ENCODE measurements at regions not wholly inside any gene's neighbourhood (a gene's known extent, or its start where the extent isn't known, plus 50 kb on each side); places are given as distances from the start of the nearest gene placed in this dataset.

- no peaks in the 10 kb centered on the region for H3K4me1 ChIP-seq
- no peaks in the 10 kb centered on the region for H3K36me3 ChIP-seq
- no peaks in the 10 kb centered on the region for H3K27me3 ChIP-seq (ENCODE audit: low read depth)
- ATAC-seq (no peak), DNase-seq (no peak)
- no peak overlapping the region for H3K27ac ChIP-seq
- H3K4me3 ChIP-seq, result no peak overlapping the region
- intact Hi-C loops (cut with DNase I), result no loop called here
- TF ChIP-seq CTCF (IDR thresholded peaks at IDR 0.05), result no peak
- peaks cover 5% of the 10 kb centered on the region for H3K9me3 ChIP-seq
Measured at GRCh38 chr4:22970665-22971064, 277.9 kb downstream of the GBA3 start.

GRCh38 chr4:22969287-22969896 lies 276.7 kb downstream of the GBA3 start:
- Histone ChIP-seq H3K36me3 (no peaks in the 10 kb centered on the region), H3K4me1 (no peaks in the 10 kb centered on the region), H3K9me3 (no peaks in the 10 kb centered on the region), H3K27ac (no peak overlapping the region), H3K4me3 (no peak overlapping the region), H3K27me3 (ENCODE audit: low read depth) (no peaks in the 10 kb centered on the region)
- ATAC-seq, result no peak
- intact Hi-C loops (cut with DNase I), result no loop called here
- DNase-seq, result no peak
- no peak for TF ChIP-seq CTCF (IDR thresholded peaks at IDR 0.05)

- H3K27ac ChIP-seq, result no peak overlapping the region
- intact Hi-C loops (cut with DNase I), result no loop called here
Measured at GRCh38 chr4:22962295-22962694, 269.6 kb downstream of the GBA3 start.

GRCh38 chr4:22959483-22959882 lies 266.7 kb downstream of the GBA3 start:
- Histone ChIP-seq H3K27ac (no peak overlapping the region), H3K36me3 (no peaks in the 10 kb centered on the region), H3K27me3 (ENCODE audit: low read depth) (no peaks in the 10 kb centered on the region), H3K9me3 (no peaks in the 10 kb centered on the region), H3K4me3 (no peak overlapping the region), H3K4me1 (no peaks in the 10 kb centered on the region)
- ATAC-seq (no peak), DNase-seq (no peak)
- no peak for TF ChIP-seq CTCF (IDR thresholded peaks at IDR 0.05)
- intact Hi-C loops (cut with DNase I), result no loop called here

More at GRCh38 chr4:22962295-22962694, 269.6 kb downstream of the GBA3 start:
- no peaks in the 10 kb centered on the region for H3K9me3 ChIP-seq
- H3K4me3 ChIP-seq, result no peak overlapping the region
- DNase-seq (no peak), ATAC-seq (no peak)
- H3K36me3 ChIP-seq, result no peaks in the 10 kb centered on the region
- peak; percentile 33 for TF ChIP-seq CTCF (IDR thresholded peaks at IDR 0.05)
- H3K27me3 ChIP-seq (ENCODE audit: low read depth), result no peaks in the 10 kb centered on the region
- no peaks in the 10 kb centered on the region for H3K4me1 ChIP-seq

GRCh38 chr4:22957774-22958309 lies 265.1 kb downstream of the GBA3 start:
- Histone ChIP-seq H3K27me3 (ENCODE audit: low read depth) (no peaks in the 10 kb centered on the region), H3K4me3 (no peak overlapping the region), H3K36me3 (no peaks in the 10 kb centered on the region), H3K9me3 (no peaks in the 10 kb centered on the region), H3K27ac (no peak overlapping the region), H3K4me1 (no peaks in the 10 kb centered on the region)
- DNase-seq, result no peak
- no peak for TF ChIP-seq CTCF (IDR thresholded peaks at IDR 0.05)
- intact Hi-C loops (cut with DNase I), result no loop called here
- ATAC-seq, result no peak
